GM23338 (cell line): ENCODE measurements at regions not wholly inside any gene's neighbourhood (a gene's known extent, or its start where the extent isn't known, plus 50 kb on each side); places are given as distances from the start of the nearest gene placed in this dataset.

Experiments used
- ATAC-seq: fragments of 200-7000 bp; cut with Tn5 transposase; 3 replicates; pipeline ENCODE4 v1.9.1; 2020
- DNase-seq: peaks from one replicate; pipeline ENCODE4 v3.0.0-alpha.2; 2015; ENCODE audit warnings: low spot score
- H2AFZ ChIP-seq: fragments of 200-600 bp; sonication (generic); 2 replicates; pipeline ENCODE4 v1.8.0; 2016; ENCODE audit warnings: antibody characterized with exemption, mild to moderate bottlenecking, moderate library complexity
- H3F3A ChIP-seq: fragments of 200-600 bp; sonication (generic); replicated peaks from 2 replicates; pipeline ENCODE4 v1.8.0; 2017; ENCODE audit warnings: antibody characterized with exemption, mixed run types, low read depth
- H3K27ac ChIP-seq: fragments of 200-600 bp; sonication (generic); 2 replicates; pipeline ENCODE4 v1.6.1; 2016; ENCODE audit warnings: low read depth
- H3K27me3 ChIP-seq: fragments of 200-600 bp; sonication (generic); 2 replicates; pipeline ENCODE4 v1.8.0; 2016; ENCODE audit warnings: mild to moderate bottlenecking, mixed run types, moderate library complexity; ENCODE audit not compliant: insufficient read depth
- H3K36me3 ChIP-seq: fragments of 200-600 bp; sonication (generic); 2 replicates; pipeline ENCODE4 v1.8.0; 2016; ENCODE audit warnings: mild to moderate bottlenecking; ENCODE audit not compliant: insufficient read depth
- H3K4me1 ChIP-seq: fragments of 200-600 bp; sonication (generic); 2 replicates; pipeline ENCODE4 v1.8.0; 2016; ENCODE audit warnings: mild to moderate bottlenecking, moderate library complexity; ENCODE audit not compliant: insufficient read depth
- H3K4me2 ChIP-seq: fragments of 200-600 bp; sonication (generic); 2 replicates; pipeline ENCODE4 v1.7.1; 2017; ENCODE audit warnings: mixed run types
- H3K4me3 ChIP-seq: fragments of 200-600 bp; sonication (generic); 2 replicates; pipeline ENCODE4 v1.6.1; 2016; ENCODE audit warnings: mixed run types
- H3K79me2 ChIP-seq: fragments of 200-600 bp; sonication (generic); replicated peaks from 2 replicates; pipeline ENCODE4 v1.8.0; 2017; ENCODE audit warnings: mild to moderate bottlenecking; ENCODE audit not compliant: insufficient read depth
- H3K9me2 ChIP-seq: fragments of 200-600 bp; sonication (generic); 2 replicates; pipeline ENCODE4 v1.8.0; 2017; ENCODE audit not compliant: insufficient read depth
- H4K20me1 ChIP-seq: fragments of 200-600 bp; sonication (generic); replicated peaks from 2 replicates; pipeline ENCODE4 v1.8.0; 2017; ENCODE audit warnings: mild to moderate bottlenecking; ENCODE audit not compliant: insufficient read depth
- H3K27ac Mint-ChIP-seq: 2 replicates; pipeline ENCODE4 v1.8.0; 2020; ENCODE audit warnings: inconsistent platforms, mild to moderate bottlenecking, moderate library complexity, mixed read lengths
- H3K27me3 Mint-ChIP-seq: 3 replicates; pipeline ENCODE4 v1.8.0; 2022; ENCODE audit warnings: low read depth, mild to moderate bottlenecking, moderate library complexity, mixed read lengths, inconsistent platforms; ENCODE audit not compliant: insufficient read depth, poor library complexity
- H3K36me3 Mint-ChIP-seq: 3 replicates; pipeline ENCODE4 v1.8.0; 2021; ENCODE audit warnings: low read depth, mild to moderate bottlenecking, inconsistent platforms, moderate library complexity, mixed read lengths
- H3K4me1 Mint-ChIP-seq: 3 replicates; pipeline ENCODE4 v1.8.0; 2020; ENCODE audit warnings: mild to moderate bottlenecking, inconsistent platforms, mixed read lengths
- H3K4me3 Mint-ChIP-seq: 3 replicates; pipeline ENCODE4 v1.8.0; 2021; ENCODE audit warnings: moderate library complexity, mild to moderate bottlenecking, inconsistent platforms, mixed read lengths
- H3K9me3 Mint-ChIP-seq: 3 replicates; pipeline ENCODE4 v1.8.0; 2020; ENCODE audit warnings: moderate library complexity, mild to moderate bottlenecking, inconsistent platforms, mixed read lengths
- CREB1 ChIP-seq: fragments of 250-450 bp; sonication (Bioruptor Pico); IDR thresholded peaks from 2 replicates; pipeline ENCODE4 v1.5.0; 2020; ENCODE audit warnings: low read depth, mild to moderate bottlenecking, moderate library complexity
- EZH2 ChIP-seq: fragments of 200-600 bp; sonication (generic); IDR thresholded peaks from one replicate; pipeline ENCODE4 v1.8.0; 2017; ENCODE audit warnings: antibody characterized with exemption, mild to moderate bottlenecking, low read depth; ENCODE audit not compliant: unreplicated experiment
- EZH2phosphoT487 ChIP-seq: fragments of 200-600 bp; sonication (generic); IDR thresholded peaks from one replicate; pipeline ENCODE4 v1.8.1; 2018; ENCODE audit warnings: antibody characterized with exemption; ENCODE audit not compliant: unreplicated experiment
- JUNB ChIP-seq: IDR thresholded peaks from one replicate; pipeline ENCODE4 v1.6.1; 2016; ENCODE audit warnings: antibody characterized with exemption; ENCODE audit not compliant: unreplicated experiment
- NANOG ChIP-seq: IDR thresholded peaks from 2 replicates; pipeline ENCODE4 v1.6.1; 2016; ENCODE audit warnings: antibody characterized with exemption, borderline replicate concordance
- POLR2AphosphoS5 ChIP-seq: IDR thresholded peaks from 2 replicates; pipeline ENCODE4 v1.6.1; 2016; ENCODE audit warnings: antibody characterized with exemption, low read depth
- REST ChIP-seq: IDR thresholded peaks from one replicate; pipeline ENCODE4 v1.6.1; 2018; ENCODE audit warnings: antibody characterized with exemption; ENCODE audit not compliant: unreplicated experiment
- STAT1 ChIP-seq: IDR thresholded peaks from one replicate; pipeline ENCODE4 v1.6.1; 2016; ENCODE audit warnings: antibody characterized with exemption; ENCODE audit not compliant: unreplicated experiment
- ZNF114 ChIP-seq: fragments of 250-450 bp; sonication (Bioruptor Pico); IDR thresholded peaks from 2 replicates; pipeline ENCODE4 v1.5.0; 2020; ENCODE audit warnings: mild to moderate bottlenecking, moderate library complexity
- ZNF331 ChIP-seq: fragments of 250-450 bp; sonication (Bioruptor Pico); IDR thresholded peaks from 2 replicates; pipeline ENCODE4 v1.5.0; 2020; ENCODE audit warnings: low read depth, mild to moderate bottlenecking, moderate library complexity
- ZNF462 ChIP-seq: fragments of 250-450 bp; sonication (Bioruptor Pico); IDR thresholded peaks from 2 replicates; pipeline ENCODE4 v1.5.0; 2020; ENCODE audit warnings: mild to moderate bottlenecking, moderate library complexity
- TF ChIP-seq, protein P1 (sequence below): IDR thresholded peaks from 2 replicates; pipeline ENCODE4 v1.6.1; 2016; ENCODE audit warnings: antibody characterized with exemption
- TF ChIP-seq, protein P2 (sequence below), 2 experiments: fragments of 200-600 bp in 1 of 2; sonication (generic) in 1 of 2; conservative IDR thresholded peaks; 2 replicates each; pipeline versions ENCODE4 v1.5.1 to v1.6.1; 2016 to 2017; ENCODE audit warnings: antibody characterized with exemption in 2 of 2, low read depth in 2 of 2, mild to moderate bottlenecking in 2 of 2, moderate library complexity in 1 of 2

DNA sequence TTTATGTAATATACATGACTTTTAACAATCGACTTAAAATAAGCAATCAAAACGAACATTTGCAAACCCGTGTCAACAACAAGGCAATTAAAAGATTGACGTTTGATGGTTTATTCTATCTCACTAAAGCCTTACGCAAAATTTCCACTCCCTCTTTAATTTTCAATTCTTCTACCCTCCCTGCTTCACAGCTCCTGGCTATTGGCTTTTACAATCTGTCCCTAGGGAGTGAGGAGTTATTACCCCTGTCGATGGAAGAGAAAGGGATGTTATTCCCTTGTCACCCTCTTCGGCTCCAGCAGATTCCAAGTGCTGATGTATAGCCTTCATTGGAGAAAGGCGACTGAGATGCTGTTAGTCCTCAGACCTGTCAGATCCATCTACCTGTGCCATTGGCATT lies 161.3 kb downstream of the ZNF281 start:
- no peak overlapping the region for H3K27ac Mint-ChIP-seq
- Histone ChIP-seq H3K79me2 (no peaks in the 10 kb centered on the region), H3K36me3 (no peaks in the 10 kb centered on the region), H4K20me1 (no peaks in the 10 kb centered on the region), H3K4me1 (peaks cover 25% of the 10 kb centered on the region), H3K4me2 (no peak overlapping the region), H3K4me3 (no peak overlapping the region), H3F3A (0 out of 2 replicates have a peak, but pooled peaks cover 3% of the 10 kb centered on the region), H3K27ac (peak overlapping the region; percentile 11; the same call in 1 of the 2 replicates), H3K27me3 (no peaks in the 10 kb centered on the region), H2AFZ (no peak overlapping the region), H3K9me2 (no peaks in the 10 kb centered on the region)
- no peaks in the 10 kb centered on the region for H3K9me3 Mint-ChIP-seq
- H3K4me3 Mint-ChIP-seq: no peak overlapping the region
- ATAC-seq (no peak; the same call in 2 of the 3 replicates), DNase-seq (no peak)
- no peaks in the 10 kb centered on the region for H3K36me3 Mint-ChIP-seq
- TF ChIP-seq, protein P1, sequence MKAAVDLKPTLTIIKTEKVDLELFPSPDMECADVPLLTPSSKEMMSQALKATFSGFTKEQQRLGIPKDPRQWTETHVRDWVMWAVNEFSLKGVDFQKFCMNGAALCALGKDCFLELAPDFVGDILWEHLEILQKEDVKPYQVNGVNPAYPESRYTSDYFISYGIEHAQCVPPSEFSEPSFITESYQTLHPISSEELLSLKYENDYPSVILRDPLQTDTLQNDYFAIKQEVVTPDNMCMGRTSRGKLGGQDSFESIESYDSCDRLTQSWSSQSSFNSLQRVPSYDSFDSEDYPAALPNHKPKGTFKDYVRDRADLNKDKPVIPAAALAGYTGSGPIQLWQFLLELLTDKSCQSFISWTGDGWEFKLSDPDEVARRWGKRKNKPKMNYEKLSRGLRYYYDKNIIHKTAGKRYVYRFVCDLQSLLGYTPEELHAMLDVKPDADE: no peak
- TF ChIP-seq JUNB (no peak), STAT1 (no peak), POLR2AphosphoS5 (no peak), EZH2 (no peak), REST (no peak), ZNF462 (CRISPR knock-in tag) (no peak), NANOG (no peak), ZNF114 (CRISPR knock-in tag) (no peak), CREB1 (CRISPR knock-in tag) (no peak), ZNF331 (no peak), EZH2phosphoT487 (no peak)
- TF ChIP-seq, protein P2, sequence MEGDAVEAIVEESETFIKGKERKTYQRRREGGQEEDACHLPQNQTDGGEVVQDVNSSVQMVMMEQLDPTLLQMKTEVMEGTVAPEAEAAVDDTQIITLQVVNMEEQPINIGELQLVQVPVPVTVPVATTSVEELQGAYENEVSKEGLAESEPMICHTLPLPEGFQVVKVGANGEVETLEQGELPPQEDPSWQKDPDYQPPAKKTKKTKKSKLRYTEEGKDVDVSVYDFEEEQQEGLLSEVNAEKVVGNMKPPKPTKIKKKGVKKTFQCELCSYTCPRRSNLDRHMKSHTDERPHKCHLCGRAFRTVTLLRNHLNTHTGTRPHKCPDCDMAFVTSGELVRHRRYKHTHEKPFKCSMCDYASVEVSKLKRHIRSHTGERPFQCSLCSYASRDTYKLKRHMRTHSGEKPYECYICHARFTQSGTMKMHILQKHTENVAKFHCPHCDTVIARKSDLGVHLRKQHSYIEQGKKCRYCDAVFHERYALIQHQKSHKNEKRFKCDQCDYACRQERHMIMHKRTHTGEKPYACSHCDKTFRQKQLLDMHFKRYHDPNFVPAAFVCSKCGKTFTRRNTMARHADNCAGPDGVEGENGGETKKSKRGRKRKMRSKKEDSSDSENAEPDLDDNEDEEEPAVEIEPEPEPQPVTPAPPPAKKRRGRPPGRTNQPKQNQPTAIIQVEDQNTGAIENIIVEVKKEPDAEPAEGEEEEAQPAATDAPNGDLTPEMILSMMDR (conservative IDR thresholded peaks at IDR 0.05; ENCODE audit: low read depth in 2 of 2): no peak
- H3K4me1 Mint-ChIP-seq: peaks cover 22% of the 10 kb centered on the region
- H3K27me3 Mint-ChIP-seq: peaks cover under 1% of the 10 kb centered on the region
